SJCRH30 (cell line): ENCODE measurements at regions not wholly inside any gene's neighbourhood (a gene's known extent, or its start where the extent isn't known, plus 50 kb on each side); places are given as distances from the start of the nearest gene placed in this dataset.
"Not testable (repeated sequence)": the region's sequence is repeated elsewhere in the genome, so short reads cannot be mapped to it uniquely, and the experiment has no call there.

Source experiments
- DNase-seq, 2 experiments: peaks; one replicate each; pipeline ENCODE4 v3.0.0-alpha.2; 2015 to 2020
- H3K27ac ChIP-seq: fragments of 250-450 bp; sonication (Bioruptor Pico); 2 replicates; pipeline ENCODE4 v1.5.1; 2020; ENCODE audit warnings: mild to moderate bottlenecking, moderate library complexity
- H3K27me3 ChIP-seq: fragments of 250-450 bp; sonication (Bioruptor Pico); 2 replicates; pipeline ENCODE4 v1.5.1; 2020; ENCODE audit warnings: mild to moderate bottlenecking, moderate library complexity
- H3K36me3 ChIP-seq: fragments of 250-450 bp; sonication (Bioruptor Pico); 2 replicates; pipeline ENCODE4 v1.5.1; 2020; ENCODE audit warnings: mild to moderate bottlenecking, moderate library complexity
- H3K4me1 ChIP-seq: fragments of 250-450 bp; sonication (Bioruptor Pico); 2 replicates; pipeline ENCODE4 v1.5.1; 2020; ENCODE audit warnings: mild to moderate bottlenecking, moderate library complexity
- H3K4me3 ChIP-seq: fragments of 250-450 bp; sonication (Bioruptor Pico); 2 replicates; pipeline ENCODE4 v1.5.1; 2020; ENCODE audit warnings: mild to moderate bottlenecking, moderate library complexity
- H3K9me3 ChIP-seq: fragments of 250-450 bp; sonication (Bioruptor Pico); replicated peaks from 2 replicates; pipeline ENCODE4 v1.5.1; 2020; ENCODE audit warnings: mild to moderate bottlenecking, moderate library complexity

DNA sequence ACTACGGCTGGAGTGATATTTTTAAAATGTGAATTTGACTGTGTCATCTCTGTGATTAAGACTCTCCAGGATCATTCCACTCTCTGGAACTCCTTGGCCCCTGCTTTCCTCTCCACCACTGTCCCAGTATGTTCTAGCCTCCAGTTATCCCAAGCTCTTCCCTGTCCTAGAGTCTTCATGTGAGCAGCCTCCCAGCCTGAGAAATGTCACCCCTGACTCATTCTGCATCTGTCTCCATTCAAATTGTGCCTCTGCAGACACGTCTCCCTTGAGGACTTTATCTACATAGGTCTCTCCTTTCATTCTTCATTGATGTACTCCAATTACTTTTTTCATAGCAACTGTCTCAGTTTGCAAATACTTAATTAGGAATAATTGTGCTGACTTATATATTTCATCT lies 317.7 kb upstream of the ADAMTS9 start:
- Histone ChIP-seq H3K9me3 (no peaks in the 10 kb centered on the region), H3K27ac (peak overlapping the region; percentile 88), H3K4me1 (peaks cover 33% of the 10 kb centered on the region), H3K4me3 (no peak overlapping the region), H3K27me3 (no peaks in the 10 kb centered on the region), H3K36me3 (no peaks in the 10 kb centered on the region)
- peak; percentile 18 to 42 for DNase-seq

DNA sequence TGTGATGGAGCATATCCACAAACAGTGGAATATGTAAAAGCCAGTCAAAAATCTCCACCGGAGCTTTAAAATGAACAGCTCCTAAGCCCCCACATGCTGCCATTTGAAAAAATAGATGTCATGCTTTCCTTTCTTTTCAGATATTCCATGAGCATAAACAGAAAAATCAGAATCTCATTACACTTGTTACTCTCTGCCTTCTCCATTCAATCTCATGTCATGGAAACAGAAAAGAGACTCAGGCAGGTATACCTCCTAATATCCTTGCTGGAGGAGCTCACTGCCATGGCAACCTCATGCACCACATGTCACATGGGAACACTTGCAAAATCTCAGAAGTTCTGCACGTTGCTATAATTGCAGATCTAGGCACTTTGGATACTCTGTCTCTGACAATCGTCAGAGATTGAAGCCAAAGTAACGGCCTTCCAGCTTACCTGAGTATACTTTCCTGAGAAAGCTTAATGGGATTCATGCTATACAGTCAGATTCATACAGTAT lies 317.0 kb upstream of the ADAMTS9 start:
- peaks cover 35% of the 10 kb centered on the region for H3K4me1 ChIP-seq
- H3K27ac ChIP-seq = peak overlapping the region; percentile 88
- DNase-seq = no peak

DNA sequence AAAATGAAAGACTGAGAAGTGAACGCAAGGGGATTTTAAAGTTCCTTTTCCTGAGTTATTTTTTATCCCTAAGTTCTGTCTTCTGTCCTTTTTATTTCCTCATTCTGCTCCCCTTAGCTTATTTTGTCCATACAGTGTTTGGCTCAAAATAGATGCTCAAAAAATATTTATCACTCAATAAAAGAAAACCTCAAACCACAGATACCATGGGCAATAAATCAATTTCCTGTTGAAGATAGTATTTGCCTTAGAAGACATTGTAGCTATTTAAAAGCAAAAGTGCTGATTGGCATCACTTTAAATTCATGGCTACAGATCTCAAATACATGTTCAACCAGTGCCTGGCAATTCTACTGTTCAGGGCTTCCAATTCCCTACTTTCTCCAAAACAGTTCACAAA lies 316.5 kb upstream of the ADAMTS9 start:
- Histone ChIP-seq H3K27me3 (no peaks in the 10 kb centered on the region), H3K4me3 (no peak overlapping the region), H3K9me3 (no peaks in the 10 kb centered on the region), H3K4me1 (peaks cover 35% of the 10 kb centered on the region), H3K27ac (no peak overlapping the region), H3K36me3 (no peaks in the 10 kb centered on the region)
- no peak for DNase-seq

More for the DNA sequence above, 317.0 kb upstream of the ADAMTS9 start:
- Histone ChIP-seq H3K27me3 (no peaks in the 10 kb centered on the region), H3K36me3 (no peaks in the 10 kb centered on the region), H3K9me3 (no peaks in the 10 kb centered on the region), H3K4me3 (no peak overlapping the region)

DNA sequence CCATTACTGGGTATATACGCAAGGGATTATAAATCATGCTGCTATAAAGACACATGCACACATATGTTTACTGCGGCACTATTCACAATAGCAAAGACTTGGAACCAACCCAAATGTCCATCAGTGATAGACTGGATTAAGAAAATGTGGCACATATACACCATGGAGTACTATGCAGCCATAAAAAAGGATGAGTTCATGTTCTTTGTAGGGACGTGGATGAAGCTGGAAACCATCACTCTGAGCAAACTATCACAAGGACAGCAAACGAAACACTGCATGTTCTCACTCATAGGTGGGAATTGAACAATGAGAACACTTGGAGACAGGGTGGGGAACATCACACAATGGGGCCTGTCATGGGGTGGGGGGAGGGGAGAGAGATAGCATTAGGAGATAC lies 313.3 kb upstream of the ADAMTS9 start:
- DNase-seq, H3K27me3 ChIP-seq, H3K27ac ChIP-seq, H3K4me3 ChIP-seq, H3K36me3 ChIP-seq, H3K9me3 ChIP-seq: not testable (repeated sequence)
- peaks cover 21% of the 10 kb centered on the region for H3K4me1 ChIP-seq

DNA sequence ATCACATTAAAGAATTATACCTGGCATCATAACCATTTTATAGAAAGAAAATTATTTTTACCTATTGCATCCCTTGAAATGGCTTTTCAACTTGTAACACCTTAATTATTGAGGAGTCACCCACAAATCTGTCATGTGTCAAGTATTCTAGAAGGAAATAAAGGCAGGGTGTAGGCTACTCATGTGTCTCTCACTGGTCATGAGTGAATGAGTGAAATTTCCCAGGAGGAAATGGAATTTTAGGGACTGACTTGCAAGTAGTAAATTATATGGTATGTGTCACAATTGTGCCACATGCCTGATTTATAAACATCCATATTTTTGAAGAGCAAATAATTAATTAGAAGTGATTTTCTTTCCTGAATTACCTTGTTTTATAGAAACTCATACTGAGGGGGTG lies 310.5 kb upstream of the ADAMTS9 start:
- Histone ChIP-seq H3K4me3 (no peak overlapping the region), H3K9me3 (no peaks in the 10 kb centered on the region), H3K27ac (no peak overlapping the region), H3K27me3 (no peaks in the 10 kb centered on the region), H3K4me1 (peaks cover 8% of the 10 kb centered on the region; the same call in 1 of the 2 replicates), H3K36me3 (no peaks in the 10 kb centered on the region)
- no peak for DNase-seq

DNA sequence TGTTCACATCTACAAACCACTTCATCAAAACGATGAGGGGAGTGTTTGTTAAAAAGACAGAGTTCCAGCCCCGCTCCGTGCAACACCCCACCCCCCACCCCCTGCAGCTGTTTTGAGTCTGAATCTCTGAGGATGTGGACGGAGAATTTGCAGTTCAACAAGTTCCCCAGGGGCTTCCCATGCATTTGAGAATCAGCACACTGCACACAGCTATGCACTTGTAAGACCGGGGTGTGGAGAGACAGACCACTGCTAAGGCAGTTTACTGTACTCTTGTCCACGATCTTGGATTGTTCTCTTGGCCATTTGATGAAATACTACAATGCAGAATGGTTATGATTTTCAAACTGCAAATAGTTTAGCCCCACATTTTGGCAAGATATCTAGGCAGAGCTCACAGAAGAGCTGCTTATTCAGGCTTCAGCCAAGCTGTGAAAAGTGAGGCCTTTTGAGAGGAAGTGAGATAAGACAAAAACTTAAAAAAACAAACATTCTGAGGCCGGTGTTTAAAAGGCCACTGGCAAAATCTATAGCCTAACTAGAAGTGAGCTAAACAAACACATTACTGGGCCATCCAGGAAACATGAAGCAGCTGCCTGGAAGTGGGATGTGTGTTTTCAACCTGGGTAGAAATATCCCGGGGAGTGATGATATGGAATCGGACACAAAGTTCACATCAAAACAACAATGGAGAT lies 308.2 kb upstream of the ADAMTS9 start:
- DNase-seq = peak; percentile 64 to 80
- Histone ChIP-seq H3K27ac (peak overlapping the region; percentile 54), H3K9me3 (no peaks in the 10 kb centered on the region), H3K36me3 (no peaks in the 10 kb centered on the region), H3K27me3 (no peaks in the 10 kb centered on the region), H3K4me3 (peak overlapping the region; percentile 24), H3K4me1 (peaks cover 8% of the 10 kb centered on the region; the same call in 1 of the 2 replicates)

DNA sequence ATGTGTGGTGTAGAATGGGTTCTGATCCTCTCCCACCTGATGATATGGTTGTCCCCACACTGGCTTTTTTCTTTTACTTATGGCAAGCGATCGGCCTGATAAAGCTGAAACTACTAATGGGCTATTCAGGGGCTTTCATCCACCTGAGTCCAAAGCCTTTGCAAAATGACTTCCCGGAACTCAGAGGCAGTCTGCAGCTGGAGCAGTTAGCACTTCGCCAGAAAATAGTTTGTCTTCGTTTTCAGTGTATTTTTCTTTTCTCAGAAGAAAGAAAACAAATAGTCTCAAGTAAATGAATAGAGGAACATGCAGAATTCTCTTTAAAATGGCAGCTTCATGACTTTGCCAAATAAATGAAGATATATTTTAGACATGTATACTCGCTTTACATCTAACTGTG lies 306.0 kb upstream of the ADAMTS9 start:
- Histone ChIP-seq H3K27ac (no peak overlapping the region), H3K27me3 (no peaks in the 10 kb centered on the region), H3K4me1 (peaks cover 5% of the 10 kb centered on the region; the same call in 1 of the 2 replicates), H3K9me3 (no peaks in the 10 kb centered on the region), H3K36me3 (no peaks in the 10 kb centered on the region), H3K4me3 (no peak overlapping the region)
- no peak for DNase-seq

DNA sequence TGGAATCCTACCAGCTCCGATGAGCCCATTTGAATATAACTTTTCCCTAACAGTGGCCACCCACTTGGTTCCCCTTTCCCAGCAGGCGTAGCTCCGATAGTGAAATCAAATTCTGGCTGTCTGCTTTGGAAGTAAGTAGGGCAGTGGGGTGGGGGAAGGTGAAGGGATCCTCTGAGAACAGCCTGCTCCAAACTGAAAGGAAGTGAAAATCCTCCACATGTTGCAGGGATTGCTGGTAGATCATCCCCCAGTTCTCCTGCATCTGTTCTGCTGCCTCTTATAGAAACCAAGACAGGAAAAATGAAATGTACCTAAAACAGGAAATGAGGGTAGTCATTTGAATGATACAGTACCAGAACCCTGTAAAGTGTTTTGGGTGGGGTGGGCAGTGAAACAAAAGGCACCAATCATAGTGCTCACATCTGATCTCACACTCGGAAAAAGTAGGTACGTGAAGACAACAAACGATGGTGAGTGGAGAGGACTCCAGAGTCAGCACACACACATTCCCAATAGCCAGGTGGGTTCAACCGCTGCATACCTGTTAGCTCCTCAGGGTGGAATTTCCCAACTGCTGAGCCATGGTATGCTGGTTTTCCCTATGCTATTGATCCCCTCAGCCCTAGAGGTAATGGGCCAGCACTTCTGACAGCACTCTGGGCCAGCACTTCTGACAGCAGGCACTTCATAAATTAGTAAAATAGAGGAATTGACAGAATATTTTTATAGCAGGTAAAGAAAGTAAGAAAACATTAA lies 304.9 kb upstream of the ADAMTS9 start:
- H3K9me3 ChIP-seq = no peaks in the 10 kb centered on the region
- H3K27ac ChIP-seq = no peak overlapping the region
- no peaks in the 10 kb centered on the region for H3K36me3 ChIP-seq
- DNase-seq = no peak
- H3K27me3 ChIP-seq = no peaks in the 10 kb centered on the region
- H3K4me1 ChIP-seq = peaks cover 5% of the 10 kb centered on the region; the same call in 1 of the 2 replicates
- H3K4me3 ChIP-seq = no peak overlapping the region

DNA sequence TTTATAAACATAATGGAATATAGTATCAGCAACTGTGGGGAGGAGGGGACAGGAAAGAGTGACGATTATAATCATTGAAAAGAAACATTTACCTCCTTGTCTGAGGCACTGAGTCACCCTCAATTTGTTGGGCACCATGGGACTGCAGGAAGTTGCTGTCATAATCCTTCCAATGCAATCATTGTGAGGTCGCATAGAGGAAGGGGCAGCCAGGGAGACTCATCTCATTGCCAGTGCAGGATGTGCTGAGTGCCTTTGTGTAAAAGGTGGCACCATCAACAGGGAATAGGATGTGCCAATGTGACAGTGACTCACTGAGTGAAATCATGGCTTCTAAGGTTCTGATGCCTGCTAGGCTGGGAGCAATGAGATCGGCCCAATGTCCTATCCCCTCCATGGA lies 300.4 kb upstream of the ADAMTS9 start:
- H3K27ac ChIP-seq = no peak overlapping the region
- H3K4me1 ChIP-seq = no peaks in the 10 kb centered on the region
- no peak overlapping the region for H3K4me3 ChIP-seq
- H3K36me3 ChIP-seq = no peaks in the 10 kb centered on the region
- DNase-seq = no peak
- H3K27me3 ChIP-seq = no peaks in the 10 kb centered on the region
- no peaks in the 10 kb centered on the region for H3K9me3 ChIP-seq

DNA sequence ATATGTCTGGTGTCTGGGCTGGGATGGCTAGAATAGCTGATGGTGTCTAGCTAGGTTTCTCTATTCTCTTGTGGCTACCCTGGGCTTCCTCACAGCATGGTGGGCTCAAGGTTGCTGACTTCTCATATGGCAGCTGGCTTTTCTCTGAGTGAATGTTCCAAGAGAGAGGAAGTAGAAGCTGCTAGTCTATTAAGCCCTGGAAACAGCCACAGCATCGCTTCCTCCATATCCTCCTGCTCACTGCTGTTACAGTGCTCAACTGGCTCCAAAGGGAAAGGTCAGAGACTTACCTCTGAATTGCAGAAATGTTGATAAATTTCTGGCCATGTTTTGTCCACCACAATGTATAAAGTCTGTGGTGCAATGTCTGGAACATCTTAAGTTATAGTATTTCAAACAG lies 299.9 kb upstream of the ADAMTS9 start:
- no peaks in the 10 kb centered on the region for H3K4me1 ChIP-seq
- H3K4me3 ChIP-seq = no peak overlapping the region
- no peak overlapping the region for H3K27ac ChIP-seq
- DNase-seq = no peak
- H3K9me3 ChIP-seq = no peaks in the 10 kb centered on the region
- H3K36me3 ChIP-seq = no peaks in the 10 kb centered on the region
- H3K27me3 ChIP-seq = no peaks in the 10 kb centered on the region

DNA sequence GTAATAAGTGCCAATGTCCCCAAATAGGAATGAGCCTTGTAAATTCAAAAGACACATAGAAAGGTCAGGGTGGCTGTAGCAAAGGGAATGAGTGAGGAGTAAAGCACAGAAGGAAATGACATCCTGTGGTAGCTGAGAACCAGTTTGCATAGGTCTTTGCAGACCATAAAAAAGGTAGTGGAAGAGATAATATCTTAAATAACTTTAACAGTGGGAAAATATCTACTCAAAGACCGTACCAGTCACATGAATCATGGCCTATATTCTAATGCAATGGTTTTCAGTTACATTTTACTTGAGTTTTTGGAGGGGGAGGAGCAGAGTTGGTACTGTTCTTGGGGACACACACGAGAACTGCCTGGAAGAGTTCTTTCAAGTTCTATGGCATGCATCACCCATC lies 297.3 kb upstream of the ADAMTS9 start:
- H3K4me1 ChIP-seq = no peaks in the 10 kb centered on the region
- no peak overlapping the region for H3K27ac ChIP-seq
- H3K4me3 ChIP-seq = no peak overlapping the region
- no peaks in the 10 kb centered on the region for H3K36me3 ChIP-seq
- DNase-seq = no peak
- H3K9me3 ChIP-seq = no peaks in the 10 kb centered on the region
- no peaks in the 10 kb centered on the region for H3K27me3 ChIP-seq

DNA sequence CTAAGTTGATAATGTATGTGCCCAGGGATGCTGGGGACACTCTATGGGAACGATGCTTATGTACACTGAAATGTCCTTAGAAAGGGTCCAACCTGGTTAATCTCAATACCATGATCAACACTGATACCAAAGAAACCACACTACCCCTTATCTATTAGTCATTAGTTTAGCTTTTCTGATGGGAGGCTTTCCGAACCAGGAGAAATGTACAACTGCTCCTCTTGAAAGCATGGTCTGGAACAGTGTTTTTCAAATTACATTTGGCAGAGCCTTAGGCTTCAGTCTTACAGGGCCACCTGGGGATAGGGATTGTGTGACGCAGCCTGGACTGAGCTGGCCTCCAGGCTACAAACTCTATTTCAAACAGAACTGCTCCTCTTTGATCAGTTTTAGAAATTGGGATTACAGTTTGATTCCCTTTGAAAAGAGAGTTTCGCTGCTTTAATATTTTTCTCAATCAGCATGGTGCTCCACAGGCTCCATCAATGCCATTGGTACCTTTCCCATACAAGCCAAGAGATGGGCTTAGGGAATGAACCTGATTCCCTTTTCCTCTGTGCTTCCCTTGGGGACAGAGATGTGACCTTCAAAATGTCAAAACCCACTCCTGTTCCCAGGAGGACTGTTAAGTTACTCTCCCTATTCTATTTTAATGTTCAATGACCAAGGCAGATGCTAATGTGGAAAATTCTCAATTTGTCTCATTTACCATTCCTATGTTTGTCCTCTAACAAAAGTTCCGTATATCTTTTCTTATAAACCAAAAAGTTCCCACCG lies 296.0 kb upstream of the ADAMTS9 start:
- Histone ChIP-seq H3K36me3 (no peaks in the 10 kb centered on the region), H3K4me1 (no peaks in the 10 kb centered on the region), H3K9me3 (no peaks in the 10 kb centered on the region), H3K27me3 (no peaks in the 10 kb centered on the region), H3K4me3 (no peak overlapping the region), H3K27ac (no peak overlapping the region)
- no peak for DNase-seq

DNA sequence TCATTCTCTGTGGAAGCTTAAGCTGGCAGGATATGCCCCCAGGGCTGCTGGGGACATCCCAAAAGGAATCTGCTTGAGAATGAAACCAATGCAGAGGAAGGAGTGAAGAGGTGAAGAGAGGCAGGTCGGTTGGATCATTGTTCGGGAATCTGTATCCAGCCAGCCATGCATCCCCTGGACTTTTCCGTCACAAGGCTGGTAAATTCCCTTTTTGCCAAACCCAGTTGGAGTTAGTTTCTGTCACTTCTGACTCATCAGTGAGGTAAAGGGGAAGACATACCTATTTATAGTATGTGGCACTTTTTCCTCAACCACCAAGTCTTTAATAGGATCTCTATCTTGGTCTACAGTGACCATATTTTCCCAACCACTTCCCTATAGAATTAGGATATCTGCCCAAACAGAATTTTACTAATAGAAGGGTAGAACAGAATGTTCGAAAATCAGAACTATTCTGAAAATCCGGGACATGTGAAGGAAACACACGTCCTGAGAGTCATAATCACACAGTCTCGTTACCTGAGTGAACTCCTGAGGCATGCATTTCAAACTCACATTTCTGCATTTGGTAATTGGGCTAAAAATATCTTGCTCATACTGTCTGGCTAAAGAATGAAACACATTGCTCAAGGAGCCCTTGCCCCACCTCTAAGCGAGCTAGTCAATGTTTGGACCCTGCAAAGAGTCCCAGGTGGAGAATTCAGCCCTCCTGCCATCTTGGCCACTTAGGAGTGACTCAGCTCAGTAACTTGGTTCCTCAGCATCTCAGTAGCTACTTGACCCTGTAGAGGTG lies 289.7 kb upstream of the ADAMTS9 start:
- no peak overlapping the region for H3K27ac ChIP-seq
- no peaks in the 10 kb centered on the region for H3K27me3 ChIP-seq
- DNase-seq = no peak
- no peaks in the 10 kb centered on the region for H3K4me1 ChIP-seq
- no peaks in the 10 kb centered on the region for H3K36me3 ChIP-seq
- H3K4me3 ChIP-seq = no peak overlapping the region
- no peaks in the 10 kb centered on the region for H3K9me3 ChIP-seq

DNA sequence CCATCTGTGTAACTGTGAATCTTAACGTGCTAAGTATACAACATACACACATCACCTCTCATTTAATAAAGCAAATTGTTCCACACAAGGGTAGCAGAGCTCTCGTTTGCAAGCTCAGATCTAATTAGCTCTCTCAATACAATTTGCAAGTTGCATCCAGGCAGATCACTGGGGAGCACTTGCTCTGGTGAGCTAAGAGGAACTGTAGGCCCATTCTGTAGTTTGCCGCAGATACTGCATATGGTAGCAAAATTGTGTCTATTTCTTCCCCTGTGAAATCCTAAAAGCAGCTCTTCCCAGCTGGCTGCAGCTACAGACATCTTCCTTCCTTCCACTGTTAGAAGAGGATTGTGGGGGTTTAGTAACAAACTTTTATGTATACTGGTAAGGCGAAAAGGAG lies 288.7 kb upstream of the ADAMTS9 start:
- DNase-seq = no peak
- Histone ChIP-seq H3K36me3 (no peaks in the 10 kb centered on the region), H3K9me3 (no peaks in the 10 kb centered on the region), H3K27me3 (no peaks in the 10 kb centered on the region), H3K4me1 (no peaks in the 10 kb centered on the region), H3K27ac (no peak overlapping the region), H3K4me3 (no peak overlapping the region)
